ENCODE measurements at regions not wholly inside any gene's neighbourhood (a gene's known extent, or its start where the extent isn't known, plus 50 kb on each side); places are given as distances from the start of the nearest gene placed in this dataset.
"Not testable (repeated sequence)": the region's sequence is repeated elsewhere in the genome, so short reads cannot be mapped to it uniquely, and the experiment has no call there.

DNA sequence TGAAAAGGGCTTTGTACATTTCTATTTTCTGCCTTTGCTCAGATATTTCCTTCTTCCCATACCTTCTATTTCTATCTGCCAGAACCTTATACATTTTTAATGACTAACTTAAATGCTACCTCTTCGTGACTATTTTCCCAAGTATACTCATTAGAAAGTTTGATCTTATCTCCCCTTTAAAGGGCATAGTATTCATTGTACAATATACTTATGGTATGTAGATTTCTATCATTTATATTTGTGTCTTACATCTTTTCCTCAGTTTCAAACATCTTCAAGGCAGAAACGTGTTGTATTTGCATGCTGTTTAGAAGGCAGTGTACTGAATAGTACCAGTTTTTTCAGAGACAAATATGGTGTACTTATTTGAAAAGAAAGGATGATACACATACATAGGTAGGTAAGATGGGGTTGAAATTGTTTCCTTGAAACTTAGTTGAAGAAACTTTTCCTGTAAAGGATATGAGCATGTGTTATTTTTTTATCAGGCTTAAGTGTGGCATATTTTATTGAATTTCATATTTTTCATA lies 518.1 kb upstream of the NUDT12 start:
- DNase-seq = no peak

DNA sequence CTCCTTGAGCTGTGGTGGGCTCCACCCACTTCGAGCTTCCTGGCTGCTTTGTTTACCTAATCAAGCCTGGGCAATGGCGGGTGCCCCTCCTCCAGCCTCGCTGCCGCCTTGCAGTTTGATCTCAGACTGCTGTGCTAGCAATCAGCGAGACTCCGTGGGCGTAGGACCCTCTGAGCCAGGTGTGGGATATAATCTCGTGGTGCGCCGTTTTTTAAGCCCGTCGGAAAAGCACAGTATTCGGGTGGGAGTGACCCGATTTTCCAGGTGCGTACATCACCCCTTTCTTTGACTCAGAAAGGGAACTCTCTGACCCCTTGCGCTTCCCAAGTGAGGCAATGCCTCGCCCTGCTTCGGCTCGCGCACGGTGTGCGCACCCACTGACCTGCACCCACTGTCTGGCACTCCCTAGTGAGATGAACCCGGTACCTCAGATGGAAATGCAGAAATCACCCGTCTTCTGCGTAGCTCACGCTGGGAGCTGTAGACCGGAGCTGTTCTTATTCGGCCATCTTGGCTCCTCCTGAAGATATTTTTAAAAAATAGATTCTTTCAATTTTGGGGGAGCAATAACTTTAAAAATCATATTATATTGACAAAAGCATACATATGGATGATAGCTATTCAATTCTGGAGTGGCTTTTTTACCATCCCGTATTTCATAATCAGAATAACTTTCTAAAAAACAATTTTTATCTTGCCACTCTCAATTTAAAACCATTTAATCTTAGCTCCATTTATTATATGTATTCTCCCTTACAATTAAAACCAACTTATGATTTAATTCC lies 517.5 kb upstream of the NUDT12 start:
- DNase-seq = not testable (repeated sequence)

DNA sequence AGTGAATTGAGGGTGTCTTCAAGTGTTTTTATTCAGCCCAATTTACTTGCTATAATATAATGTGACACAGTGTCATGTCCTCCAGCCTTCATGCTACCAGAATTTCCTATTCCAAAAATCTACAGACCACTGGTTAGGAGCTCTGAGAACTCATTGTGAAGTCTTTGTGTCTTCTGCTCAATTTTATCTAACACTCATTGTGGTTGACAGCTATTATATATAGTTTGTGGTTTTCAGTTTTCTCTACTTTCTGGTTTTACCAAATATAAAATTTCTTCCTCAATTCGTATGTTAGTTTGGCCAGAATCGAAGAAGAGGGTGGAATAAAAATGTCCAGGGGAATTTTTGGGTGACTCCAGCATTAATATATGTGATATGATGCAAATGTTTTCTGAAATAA lies 509.3 kb upstream of the NUDT12 start:
- DNase-seq = no peak

DNA sequence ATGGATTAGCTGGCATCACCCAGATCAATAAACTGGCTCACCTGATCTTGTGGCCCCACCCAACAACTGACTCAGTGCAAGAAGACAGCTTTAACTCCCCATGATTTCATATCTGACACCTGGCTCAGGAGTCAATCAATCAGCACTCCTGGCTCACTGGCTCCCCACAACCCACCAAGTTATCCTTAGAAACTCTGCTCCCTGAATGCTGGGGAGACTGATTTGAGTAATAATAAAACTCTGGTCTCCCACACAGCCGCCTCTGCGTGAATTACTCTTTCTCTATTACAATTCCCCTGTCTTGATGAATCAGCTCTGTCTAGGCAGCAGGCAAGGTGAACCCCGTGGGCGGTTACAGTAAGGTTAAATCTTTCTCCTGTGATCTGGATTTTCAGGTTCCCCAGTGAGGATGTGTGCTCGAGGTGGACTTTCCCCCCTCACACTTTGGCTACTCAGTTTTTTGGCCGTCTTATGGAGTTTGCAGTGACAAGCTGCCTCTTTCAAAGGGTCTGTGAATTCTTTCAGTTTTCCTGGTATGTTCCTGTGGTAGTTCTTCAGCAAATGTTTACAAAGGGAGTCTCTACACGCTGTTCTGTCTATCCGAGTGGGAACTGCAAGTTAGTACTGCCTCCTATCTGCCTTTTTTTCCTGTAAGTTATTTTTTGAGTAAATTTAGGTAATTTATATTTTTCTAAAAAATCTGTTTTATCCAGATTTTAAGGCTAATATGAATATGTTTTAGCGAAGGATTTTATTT lies 500.2 kb upstream of the NUDT12 start:
- DNase-seq = no peak

DNA sequence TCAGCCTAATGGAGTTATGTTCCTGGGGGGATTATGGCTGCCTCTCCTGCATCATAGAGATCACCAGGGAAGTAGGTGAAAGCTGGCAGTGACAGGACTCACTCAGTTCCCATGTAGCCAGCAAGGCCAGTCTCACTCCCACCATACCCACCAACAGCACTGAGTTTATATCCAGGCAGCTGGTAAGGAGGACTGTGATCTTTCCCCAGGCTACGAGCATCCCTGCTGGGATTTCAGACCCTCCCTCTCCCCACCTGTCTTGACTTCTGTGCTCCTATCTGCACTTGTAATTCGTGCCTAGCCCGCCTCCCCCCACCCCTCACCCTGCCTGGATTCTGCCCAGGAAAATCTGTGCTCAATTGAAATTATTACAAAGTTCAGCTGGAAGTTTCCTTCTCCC lies 499.1 kb upstream of the NUDT12 start:
- DNase-seq = no peak

- no peak for DNase-seq
These were observed 490.7 kb upstream of the NUDT12 start for GRCh38 chr5:104053353-104053649.

DNA sequence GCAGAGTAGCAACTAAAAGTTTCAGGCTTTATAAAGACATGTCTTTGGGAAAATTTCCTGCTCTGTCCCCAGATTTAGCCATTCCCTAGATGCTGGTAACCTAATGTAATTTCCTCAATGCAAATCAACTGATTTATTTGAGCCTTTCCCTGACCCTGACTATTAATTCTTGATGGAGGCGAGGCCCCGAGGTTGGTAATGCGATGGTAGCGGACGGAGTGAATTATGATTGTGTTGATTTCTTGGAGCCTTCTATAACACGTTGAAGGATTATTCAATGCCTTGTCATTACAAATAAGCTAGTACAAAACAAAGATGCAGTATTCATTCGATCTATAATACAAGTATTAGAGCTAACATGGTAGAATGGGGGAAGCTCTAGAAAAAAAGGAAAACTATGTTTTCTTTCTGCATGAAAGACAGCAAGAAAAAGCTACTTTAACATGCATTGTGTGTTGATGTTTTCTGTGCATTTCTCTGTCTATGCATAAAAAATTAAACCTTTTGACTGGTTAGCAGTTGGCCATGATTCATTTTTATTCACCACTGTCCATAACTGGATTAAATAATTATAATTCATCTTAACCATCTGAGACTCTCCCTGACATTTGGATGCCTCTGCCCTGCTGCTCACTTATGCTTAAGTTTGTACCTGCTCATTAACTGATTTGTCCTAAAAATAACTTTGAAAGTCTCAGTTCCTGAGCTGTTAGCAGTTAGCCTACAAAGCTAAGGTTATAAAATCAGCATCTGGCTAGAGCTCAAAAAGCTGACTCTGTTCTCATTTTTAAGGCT lies 490.2 kb upstream of the NUDT12 start:
- DNase-seq = no peak

- no peak for DNase-seq
These were observed 487.8 kb upstream of the NUDT12 start for GRCh38 chr5:104050436-104050835.

- DNase-seq = no peak
These were observed 487.2 kb upstream of the NUDT12 start for GRCh38 chr5:104049752-104050151.

DNA sequence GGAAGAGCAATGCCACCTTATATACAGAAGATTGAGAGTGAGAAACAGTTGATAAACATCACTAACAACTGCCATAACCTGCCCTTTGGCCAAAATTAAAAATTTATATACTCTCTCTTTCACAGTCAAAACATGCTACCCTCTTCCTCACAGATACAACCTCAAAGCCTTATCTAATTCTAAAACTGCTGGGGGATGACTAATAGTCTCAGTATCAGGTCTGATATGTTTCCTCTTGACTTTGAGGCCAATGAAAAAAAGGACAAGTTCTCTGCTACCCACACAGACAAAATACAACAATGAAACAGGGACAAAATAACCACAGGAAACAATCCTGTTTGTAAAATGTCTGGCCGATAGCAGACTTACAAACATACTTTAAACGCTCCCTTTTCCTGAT lies 485.6 kb upstream of the NUDT12 start:
- DNase-seq = no peak

DNA sequence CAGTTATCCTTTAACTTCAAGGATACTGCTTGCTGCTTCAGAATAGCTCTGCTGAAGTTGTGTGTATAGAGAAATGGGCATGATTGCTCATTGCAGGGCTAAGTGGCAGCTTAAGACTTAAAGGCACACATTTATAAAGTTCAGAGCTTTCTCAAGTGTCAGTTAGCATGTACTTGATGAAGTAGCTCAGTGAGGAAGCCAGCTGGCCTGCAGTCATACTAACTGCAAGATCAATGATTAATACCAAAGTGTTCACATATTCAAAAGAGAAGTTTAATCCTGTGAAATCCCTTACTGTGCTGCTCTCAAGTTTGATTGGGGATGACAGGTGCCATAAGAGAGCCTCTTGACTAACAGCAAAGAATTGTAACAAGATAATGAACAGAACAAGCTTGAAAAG lies 483.4 kb upstream of the NUDT12 start:
- DNase-seq = no peak

GRCh38 chr5:104039871-104040270 lies 477.3 kb upstream of the NUDT12 start:
- not testable (repeated sequence) for DNase-seq

DNA sequence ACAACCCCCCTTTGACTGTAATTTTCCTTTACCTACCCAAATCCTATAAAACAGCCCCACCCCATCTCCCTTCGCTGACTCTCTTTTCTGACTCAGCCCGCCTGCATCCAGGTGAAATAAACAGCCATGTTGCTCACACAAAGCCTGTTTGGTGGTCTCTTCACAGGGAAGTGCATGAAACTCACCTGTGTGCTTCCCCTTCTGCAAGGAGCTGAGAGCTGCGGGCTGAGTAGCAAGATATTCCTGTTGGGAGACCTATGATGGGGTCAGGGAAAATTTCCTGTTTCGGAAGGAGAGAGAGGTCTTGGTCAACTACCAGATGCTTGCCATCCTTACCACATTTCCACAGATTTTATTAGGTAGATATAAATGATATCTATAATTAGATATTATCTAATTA lies 474.5 kb upstream of the NUDT12 start:
- DNase-seq = not testable (repeated sequence)

DNA sequence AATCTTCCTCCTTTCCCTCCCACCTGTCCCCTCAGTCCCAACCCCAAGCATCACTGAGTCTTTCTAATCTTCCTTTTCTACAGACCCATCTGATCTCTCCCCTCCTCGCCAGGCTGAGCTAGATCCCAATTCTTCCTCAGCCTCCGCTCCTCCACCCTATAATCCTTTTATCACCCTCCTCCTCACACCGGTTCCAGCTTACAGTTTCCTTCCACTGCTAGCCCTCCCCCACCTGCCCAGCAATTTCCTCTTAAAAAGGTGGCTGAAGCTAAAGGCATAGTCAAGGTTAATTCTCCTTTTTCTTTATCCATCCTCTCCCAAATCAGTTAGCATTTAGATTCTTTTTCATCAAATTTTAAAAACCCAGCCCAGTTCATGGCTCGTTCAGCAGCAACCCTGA lies 470.6 kb upstream of the NUDT12 start:
- DNase-seq = not testable (repeated sequence)

GRCh38 chr5:104024538-104024937 lies 461.9 kb upstream of the NUDT12 start:
- DNase-seq = no peak

DNA sequence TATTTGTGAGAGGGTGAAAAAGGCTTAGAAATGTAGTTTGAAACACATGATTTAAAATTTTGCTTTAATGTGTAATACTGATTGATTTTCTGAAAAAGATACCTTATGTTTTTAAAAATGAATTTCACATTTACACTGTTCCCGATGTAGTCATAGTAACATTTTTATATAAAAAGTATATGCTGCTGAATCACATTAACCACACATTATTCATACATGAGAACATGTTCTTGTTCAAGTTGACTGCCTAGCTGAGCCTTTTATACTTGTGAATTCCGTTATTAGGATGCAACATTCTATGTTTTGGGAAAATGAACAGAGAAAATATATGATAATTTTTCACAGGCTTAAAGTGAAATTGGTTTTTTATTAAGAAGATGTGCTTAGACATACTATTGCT lies 461.1 kb upstream of the NUDT12 start:
- no peak for DNase-seq

DNA sequence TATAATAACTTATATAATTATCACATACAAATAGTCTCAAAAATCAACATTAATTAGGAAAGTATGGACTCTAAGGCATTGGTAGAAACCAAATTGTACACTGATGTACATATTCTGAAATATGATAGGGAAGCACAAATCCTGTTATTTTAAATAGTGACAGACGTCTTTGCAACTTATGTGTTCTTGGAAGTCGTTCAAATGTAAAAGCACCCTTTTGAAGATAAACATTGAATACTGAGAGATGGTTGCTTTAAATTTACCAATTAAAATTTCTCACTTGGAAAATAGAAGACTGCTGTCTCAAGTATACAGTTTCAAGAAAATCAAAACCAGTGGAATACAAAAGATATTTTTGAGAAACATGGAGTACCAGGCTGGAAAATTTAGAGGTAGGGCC lies 457.4 kb upstream of the NUDT12 start:
- no peak for DNase-seq

DNA sequence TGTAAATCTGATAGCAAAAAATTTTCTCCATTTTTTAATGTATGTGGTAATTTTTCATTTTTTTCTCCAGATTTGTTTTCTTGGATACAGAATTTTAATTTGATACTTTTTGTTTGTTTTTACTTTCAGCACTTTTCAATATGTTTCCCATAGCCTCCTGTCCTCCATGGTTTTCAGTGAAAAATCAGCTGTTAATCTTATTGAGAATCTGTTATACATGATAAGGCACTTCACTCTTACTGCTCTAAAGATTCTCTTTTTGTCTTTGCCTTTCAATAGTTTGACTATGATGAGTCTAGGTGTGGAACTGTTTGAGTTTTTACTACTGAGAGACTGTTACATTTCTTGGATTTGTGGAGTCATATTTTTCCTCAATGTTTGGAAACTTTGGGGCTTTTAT lies 455.7 kb upstream of the NUDT12 start:
- DNase-seq = no peak

DNA sequence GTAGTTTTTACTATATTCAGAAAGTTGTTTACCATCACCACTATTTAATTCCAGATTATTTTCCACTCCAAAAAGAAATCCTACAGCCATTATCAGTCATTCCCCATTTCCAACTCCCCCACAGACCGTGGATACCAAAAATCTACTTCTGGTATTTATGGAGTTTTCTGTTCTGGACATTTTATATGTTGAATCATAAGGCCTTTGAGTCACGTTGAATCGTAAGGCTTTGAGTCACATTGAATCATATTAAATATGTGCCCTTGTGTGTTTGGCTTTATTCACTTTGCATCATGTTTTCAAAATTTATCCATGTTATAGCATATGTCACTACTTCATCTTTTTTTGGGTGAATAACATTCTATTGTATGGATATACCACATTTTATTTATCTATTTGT lies 454.1 kb upstream of the NUDT12 start:
- no peak for DNase-seq

GRCh38 chr5:104015765-104016164 lies 453.2 kb upstream of the NUDT12 start:
- no peak for DNase-seq

DNA sequence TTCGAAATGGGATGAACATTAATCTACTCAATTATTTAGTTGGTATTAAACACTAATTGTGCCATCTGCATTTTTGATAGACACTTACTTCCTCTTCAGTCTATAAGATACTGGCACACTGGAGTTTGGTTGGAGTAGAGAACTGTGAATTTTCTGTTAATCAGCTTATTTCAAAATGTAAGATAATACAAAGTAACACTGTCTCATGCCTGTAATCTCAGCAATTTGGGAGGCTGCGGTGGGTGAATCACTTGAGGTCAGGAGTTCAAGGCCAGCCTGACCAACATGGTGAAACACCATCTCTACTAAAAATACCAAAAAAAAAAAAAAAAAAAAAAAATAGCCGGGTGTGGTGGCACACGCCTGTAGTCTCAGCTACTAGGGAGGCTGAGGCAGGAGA lies 440.2 kb upstream of the NUDT12 start:
- DNase-seq = not testable (repeated sequence)

DNA sequence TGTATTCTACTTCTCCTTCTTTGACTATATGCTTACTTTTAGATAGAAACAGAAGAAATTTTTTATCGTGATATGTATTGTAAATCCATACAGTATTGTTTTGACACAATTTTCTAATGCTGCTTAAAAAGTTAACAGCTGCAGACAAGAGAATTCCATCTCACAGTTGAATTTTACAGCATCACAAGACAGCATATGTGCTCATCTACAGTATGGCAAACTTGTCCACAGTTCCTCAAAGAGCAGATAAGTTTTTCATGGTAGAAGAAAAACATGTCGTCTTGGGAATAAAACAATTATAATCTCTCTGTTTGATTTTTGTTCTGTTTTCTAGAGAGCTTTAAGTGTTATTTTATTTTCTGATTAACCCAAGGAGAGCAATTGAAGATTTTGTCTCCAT lies 438.5 kb upstream of the NUDT12 start:
- DNase-seq = no peak

DNA sequence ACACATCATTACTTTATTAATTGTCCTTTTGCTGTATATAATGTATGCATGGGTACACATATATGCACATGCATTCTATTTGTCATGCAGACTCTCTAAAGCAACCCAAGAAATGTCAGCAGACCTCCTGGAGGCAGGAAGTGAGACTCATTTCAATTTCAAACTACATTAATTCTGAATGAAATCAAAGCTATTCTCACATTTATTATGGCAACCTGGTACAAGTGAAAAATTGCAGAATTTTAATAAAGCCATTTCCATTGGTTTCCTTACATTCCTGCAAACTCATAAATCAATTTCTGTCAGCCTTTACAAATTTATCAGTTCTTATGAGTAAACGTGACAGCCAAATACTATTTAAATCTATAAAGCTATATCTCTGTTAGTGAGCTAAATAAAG lies 430.4 kb upstream of the NUDT12 start:
- no peak for DNase-seq

- no peak for DNase-seq
These were observed 427.5 kb upstream of the NUDT12 start for GRCh38 chr5:103990064-103990463.
